ENCODE measurements at regions not wholly inside any gene's neighbourhood (a gene's known extent, or its start where the extent isn't known, plus 50 kb on each side); places are given as distances from the start of the nearest gene placed in this dataset.

GRCh38 chr1:170307426-170307825 is 161.7 kb downstream of the NTMT2 start:
- intact Hi-C loops (cut with DNase I), result no loop called here
- H3K4me1 ChIP-seq (ENCODE audit: insufficient read depth), result peaks cover 2% of the 10 kb centered on the region

GRCh38 chr1:170309389-170310013 is 163.7 kb downstream of the NTMT2 start:
- WGBS, 3 donors, result 6 to 9% (median 8%) methylated on average over 10 of the region's 10 CpGs
- Histone ChIP-seq H3K9me3 (no peaks in the 10 kb centered on the region), H3K27ac (peak overlapping the region in 1 of 2 donors; percentile 48), H3K4me3 (no peak overlapping the region), H3K36me3 (no peaks in the 10 kb centered on the region), H3K27me3 (no peaks in the 10 kb centered on the region), H3K4me1 (ENCODE audit: insufficient read depth) (peaks cover 2% of the 10 kb centered on the region)
- intact Hi-C loops (cut with DNase I), result loop anchor here in 1 of 4 donors (2.0 kb wide), 1 partner anchor 355 kb away; the partner anchor contains the start of gene PRRX1
- DNase-seq, result peak; percentile 51 to 76 (median 64)
- TF ChIP-seq POLR2A (IDR thresholded peaks at IDR 0.05) (no peak), EP300 (IDR thresholded peaks at IDR 0.05) (no peak), CTCF (IDR thresholded peaks at IDR 0.05) (no peak)

More at GRCh38 chr1:170307426-170307825, 161.7 kb downstream of the NTMT2 start:
- DNase-seq, result no peak
- peak overlapping the region in 1 of 2 donors; percentile 46 for H3K27ac ChIP-seq
- no peak overlapping the region for H3K4me3 ChIP-seq
- no peak for TF ChIP-seq EP300 (IDR thresholded peaks at IDR 0.05)
- TF ChIP-seq CTCF (IDR thresholded peaks at IDR 0.05), result no peak
- no peak for TF ChIP-seq POLR2A (IDR thresholded peaks at IDR 0.05)
- H3K9me3 ChIP-seq, result no peaks in the 10 kb centered on the region
- no peaks in the 10 kb centered on the region for H3K36me3 ChIP-seq
- 17 to 26% (median 21%) methylated on average over 1 of the region's 1 CpG for WGBS, 3 donors
- H3K27me3 ChIP-seq, result no peaks in the 10 kb centered on the region

DNA sequence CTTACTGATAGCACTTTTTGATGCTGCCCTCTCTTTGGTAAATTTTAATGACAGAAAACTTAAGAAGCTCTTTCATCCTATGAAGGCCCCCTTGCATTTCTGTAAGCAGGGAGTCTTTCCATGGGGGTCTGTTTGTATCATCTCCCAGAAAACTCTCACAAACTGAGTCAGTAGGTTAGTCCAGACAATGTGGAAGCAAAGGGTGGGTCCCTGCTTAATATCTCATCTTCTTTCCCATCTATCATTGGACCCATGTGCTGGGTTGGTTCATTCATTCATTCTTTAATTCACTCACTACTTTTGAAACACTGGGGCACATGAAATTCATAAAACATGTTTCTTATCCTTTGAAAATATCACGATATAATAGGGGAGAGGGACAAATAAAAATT is 164.3 kb downstream of the NTMT2 start:
- DNase-seq, result no peak
- peaks cover 2% of the 10 kb centered on the region for H3K4me1 ChIP-seq (ENCODE audit: insufficient read depth)
- intact Hi-C loops (cut with DNase I), result no loop called here
- H3K36me3 ChIP-seq, result no peaks in the 10 kb centered on the region
- no peaks in the 10 kb centered on the region for H3K27me3 ChIP-seq
- no peak overlapping the region for H3K4me3 ChIP-seq
- peak overlapping the region in 1 of 2 donors; percentile 2 for H3K27ac ChIP-seq
- 53 to 70% (median 65%) methylated on average over 1 of the region's 1 CpG for WGBS, 3 donors
- no peak for TF ChIP-seq EP300 (IDR thresholded peaks at IDR 0.05)
- no peak for TF ChIP-seq CTCF (IDR thresholded peaks at IDR 0.05)
- no peak for TF ChIP-seq POLR2A (IDR thresholded peaks at IDR 0.05)
- H3K9me3 ChIP-seq, result no peaks in the 10 kb centered on the region

DNA sequence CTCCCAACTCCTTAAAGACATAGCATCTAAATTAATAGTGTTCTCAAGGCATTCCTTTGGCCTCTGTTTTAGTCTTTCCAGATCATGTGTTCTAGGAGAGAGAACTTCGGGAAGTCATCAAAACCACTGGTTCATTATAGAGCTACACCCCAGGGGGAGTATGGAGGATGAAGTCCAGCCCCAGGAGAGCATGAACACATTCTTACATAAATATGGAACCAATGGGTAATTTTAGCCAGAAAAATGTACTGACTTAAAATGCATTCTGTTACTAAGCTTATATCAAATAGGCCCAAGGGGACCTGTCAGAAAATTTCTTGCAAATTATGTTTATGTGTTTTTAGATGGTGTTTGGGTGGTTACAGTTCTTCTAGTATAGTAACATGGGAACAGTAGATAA is 165.2 kb downstream of the NTMT2 start:
- Histone ChIP-seq H3K4me1 (ENCODE audit: insufficient read depth) (no peaks in the 10 kb centered on the region), H3K27me3 (no peaks in the 10 kb centered on the region), H3K27ac (no peak overlapping the region), H3K4me3 (no peak overlapping the region), H3K9me3 (no peaks in the 10 kb centered on the region), H3K36me3 (no peaks in the 10 kb centered on the region)
- 79 to 88% (median 85%) methylated on average over 1 of the region's 1 CpG for WGBS, 3 donors
- intact Hi-C loops (cut with DNase I), result no loop called here
- TF ChIP-seq EP300 (IDR thresholded peaks at IDR 0.05) (no peak), CTCF (IDR thresholded peaks at IDR 0.05) (no peak), POLR2A (IDR thresholded peaks at IDR 0.05) (no peak)
- DNase-seq, result no peak
